OCI-LY3 (cell line): ENCODE measurements at regions not wholly inside any gene's neighbourhood (a gene's known extent, or its start where the extent isn't known, plus 50 kb on each side); places are given as distances from the start of the nearest gene placed in this dataset.

Experiments used
- H2AFZ ChIP-seq: fragments of 200-600, 300-600 bp; shearing (Covaris generic); 2 replicates; pipeline ENCODE4 v1.6.0; 2014; ENCODE audit warnings: antibody characterized with exemption, low read depth, low read length
- H3K27ac ChIP-seq: fragments of 200-600, 300-600 bp; sonication (generic); 2 replicates; pipeline ENCODE4 v1.5.1; 2014; ENCODE audit warnings: mild to moderate bottlenecking, low read length, moderate library complexity, mixed read lengths
- H3K27me3 ChIP-seq: fragments of 200-600, 300-600 bp; sonication (generic); 2 replicates; pipeline ENCODE4 v1.6.1; 2014; ENCODE audit warnings: low read depth, low read length, mixed read lengths
- H3K36me3 ChIP-seq: fragments of 200-600, 300-600 bp; sonication (generic); replicated peaks from 2 replicates; pipeline ENCODE3; 2014; ENCODE audit warnings: low read depth, low read length, mixed read lengths
- H3K4me1 ChIP-seq: fragments of 300-600, 200-600 bp; sonication (generic); 2 replicates; pipeline ENCODE4 v1.6.1; 2014; ENCODE audit warnings: low read length, mixed read lengths
- H3K4me2 ChIP-seq: fragments of 200-600, 300-600 bp; sonication (generic); 2 replicates; pipeline ENCODE4 v1.6.1; 2014; ENCODE audit warnings: low read length, mixed read lengths
- H3K4me3 ChIP-seq: fragments of 300-600, 200-600 bp; sonication (generic); 2 replicates; pipeline ENCODE4 v1.5.1; 2014; ENCODE audit warnings: antibody characterized with exemption, mild to moderate bottlenecking, low read length, moderate library complexity
- H3K79me2 ChIP-seq: fragments of 300-600, 200-600 bp; shearing (Covaris generic); 2 replicates; pipeline ENCODE4 v1.6.1; 2014; ENCODE audit warnings: mild to moderate bottlenecking, low read length, mixed read lengths
- H3K9ac ChIP-seq: fragments of 300-600, 200-600 bp; shearing (Covaris generic); 2 replicates; pipeline ENCODE4 v1.6.0; 2014; ENCODE audit warnings: mild to moderate bottlenecking, low read length, moderate library complexity
- H3K9me3 ChIP-seq: fragments of 200-600, 300-600 bp; shearing (Covaris generic); 2 replicates; pipeline ENCODE4 v1.6.1; 2014; ENCODE audit warnings: low read length, mixed read lengths; ENCODE audit not compliant: insufficient read depth
- H4K20me1 ChIP-seq: fragments of 200-600, 300-600 bp; sonication (generic); 2 replicates; pipeline ENCODE4 v1.6.1; 2016; ENCODE audit warnings: low read length, mixed read lengths; ENCODE audit not compliant: insufficient read depth
- EZH2phosphoT487 ChIP-seq: fragments of 200-600 bp; shearing (Covaris generic); IDR thresholded peaks from 2 replicates; pipeline ENCODE4 v1.6.1; 2018; ENCODE audit warnings: antibody characterized with exemption, mixed run types, low read depth
- TF ChIP-seq, protein P1 (sequence below): fragments of 200-600, 300-600 bp; sonication (generic); IDR thresholded peaks from 2 replicates; pipeline ENCODE4 v1.5.1; 2014; ENCODE audit warnings: antibody characterized with exemption, low read length, low read depth

DNA sequence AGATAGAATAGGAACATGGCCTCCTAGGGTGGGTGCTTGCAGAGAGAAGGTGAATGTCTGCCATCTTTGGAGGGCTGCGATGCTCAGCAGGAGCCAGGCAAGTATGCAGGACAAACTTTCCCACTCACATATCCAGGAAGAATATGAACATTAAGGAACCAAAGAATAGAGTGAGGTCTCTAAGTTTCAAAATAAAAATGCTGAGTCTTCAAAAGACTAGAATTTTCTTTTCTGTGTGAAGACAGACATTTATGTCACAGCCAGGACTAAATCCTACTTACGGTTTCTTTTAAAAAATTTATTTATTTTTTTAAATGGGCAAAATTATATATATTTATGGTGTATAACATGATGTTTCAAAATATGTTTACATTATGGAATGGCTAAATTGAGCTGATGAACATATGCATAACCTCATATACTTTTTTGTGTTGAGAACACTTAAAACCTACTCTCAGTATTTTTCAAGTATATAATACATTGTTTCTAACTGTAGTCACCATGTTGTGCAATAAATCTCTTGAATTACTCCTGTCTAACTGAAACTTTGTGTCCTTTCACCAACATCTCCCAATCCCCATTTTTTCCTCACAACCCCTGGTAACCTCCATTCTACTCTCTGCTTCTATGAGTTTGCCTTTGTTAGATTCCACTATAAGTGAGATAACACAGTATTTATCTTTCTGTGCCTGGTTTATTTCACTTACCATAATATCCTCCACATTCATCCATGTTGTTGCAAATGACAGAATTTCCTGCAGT lies 177.8 kb upstream of the HAND2 start:
- H3K4me3 ChIP-seq: no peak overlapping the region
- no peaks in the 10 kb centered on the region for H4K20me1 ChIP-seq
- no peaks in the 10 kb centered on the region for H3K79me2 ChIP-seq
- no peak overlapping the region for H2AFZ ChIP-seq
- no peak overlapping the region for H3K4me2 ChIP-seq
- no peak overlapping the region for H3K27ac ChIP-seq
- H3K4me1 ChIP-seq: no peaks in the 10 kb centered on the region
- no peak for TF ChIP-seq EZH2phosphoT487
- TF ChIP-seq, protein P1, sequence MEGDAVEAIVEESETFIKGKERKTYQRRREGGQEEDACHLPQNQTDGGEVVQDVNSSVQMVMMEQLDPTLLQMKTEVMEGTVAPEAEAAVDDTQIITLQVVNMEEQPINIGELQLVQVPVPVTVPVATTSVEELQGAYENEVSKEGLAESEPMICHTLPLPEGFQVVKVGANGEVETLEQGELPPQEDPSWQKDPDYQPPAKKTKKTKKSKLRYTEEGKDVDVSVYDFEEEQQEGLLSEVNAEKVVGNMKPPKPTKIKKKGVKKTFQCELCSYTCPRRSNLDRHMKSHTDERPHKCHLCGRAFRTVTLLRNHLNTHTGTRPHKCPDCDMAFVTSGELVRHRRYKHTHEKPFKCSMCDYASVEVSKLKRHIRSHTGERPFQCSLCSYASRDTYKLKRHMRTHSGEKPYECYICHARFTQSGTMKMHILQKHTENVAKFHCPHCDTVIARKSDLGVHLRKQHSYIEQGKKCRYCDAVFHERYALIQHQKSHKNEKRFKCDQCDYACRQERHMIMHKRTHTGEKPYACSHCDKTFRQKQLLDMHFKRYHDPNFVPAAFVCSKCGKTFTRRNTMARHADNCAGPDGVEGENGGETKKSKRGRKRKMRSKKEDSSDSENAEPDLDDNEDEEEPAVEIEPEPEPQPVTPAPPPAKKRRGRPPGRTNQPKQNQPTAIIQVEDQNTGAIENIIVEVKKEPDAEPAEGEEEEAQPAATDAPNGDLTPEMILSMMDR: no peak
- no peaks in the 10 kb centered on the region for H3K36me3 ChIP-seq
- H3K9me3 ChIP-seq: no peaks in the 10 kb centered on the region
- no peak overlapping the region for H3K9ac ChIP-seq
- H3K27me3 ChIP-seq: no peaks in the 10 kb centered on the region

DNA sequence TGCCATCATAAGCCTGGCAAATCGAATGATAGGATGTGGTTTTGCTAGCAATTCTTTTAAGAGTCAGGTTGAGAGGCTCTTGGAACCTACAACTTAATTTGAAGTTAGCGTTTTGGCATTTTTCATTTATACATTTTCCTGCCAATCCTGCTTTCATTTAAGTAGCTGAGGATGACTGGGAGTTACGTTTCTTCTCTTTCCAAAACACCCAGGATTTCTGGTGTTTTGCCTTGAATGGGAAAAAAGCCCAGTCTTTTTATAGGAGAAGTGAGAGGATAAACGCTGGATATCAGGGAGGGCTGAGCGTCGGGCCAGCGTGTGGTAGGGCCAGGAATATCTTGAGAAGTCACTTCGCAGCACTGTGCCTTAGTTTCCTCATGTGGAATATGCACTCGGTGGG lies 174.2 kb upstream of the HAND2 start:
- Histone ChIP-seq H3K4me1 (no peaks in the 10 kb centered on the region), H3K9me3 (no peaks in the 10 kb centered on the region), H3K27me3 (no peaks in the 10 kb centered on the region), H3K27ac (no peak overlapping the region), H3K4me3 (no peak overlapping the region), H3K4me2 (no peak overlapping the region), H3K36me3 (no peaks in the 10 kb centered on the region), H3K9ac (no peak overlapping the region), H3K79me2 (no peaks in the 10 kb centered on the region), H2AFZ (no peak overlapping the region), H4K20me1 (no peaks in the 10 kb centered on the region)
- TF ChIP-seq, protein P1: no peak
- no peak for TF ChIP-seq EZH2phosphoT487

- Histone ChIP-seq H3K9ac (no peak overlapping the region), H2AFZ (no peak overlapping the region), H4K20me1 (no peaks in the 10 kb centered on the region), H3K79me2 (no peaks in the 10 kb centered on the region), H3K4me1 (no peaks in the 10 kb centered on the region), H3K4me2 (no peak overlapping the region), H3K27ac (no peak overlapping the region), H3K4me3 (no peak overlapping the region), H3K27me3 (no peaks in the 10 kb centered on the region), H3K9me3 (no peaks in the 10 kb centered on the region), H3K36me3 (no peaks in the 10 kb centered on the region)
- TF ChIP-seq EZH2phosphoT487: no peak
- TF ChIP-seq, protein P1: no peak
Observed at GRCh38 chr4:173703021-173703420, 173.0 kb upstream of the HAND2 start.

DNA sequence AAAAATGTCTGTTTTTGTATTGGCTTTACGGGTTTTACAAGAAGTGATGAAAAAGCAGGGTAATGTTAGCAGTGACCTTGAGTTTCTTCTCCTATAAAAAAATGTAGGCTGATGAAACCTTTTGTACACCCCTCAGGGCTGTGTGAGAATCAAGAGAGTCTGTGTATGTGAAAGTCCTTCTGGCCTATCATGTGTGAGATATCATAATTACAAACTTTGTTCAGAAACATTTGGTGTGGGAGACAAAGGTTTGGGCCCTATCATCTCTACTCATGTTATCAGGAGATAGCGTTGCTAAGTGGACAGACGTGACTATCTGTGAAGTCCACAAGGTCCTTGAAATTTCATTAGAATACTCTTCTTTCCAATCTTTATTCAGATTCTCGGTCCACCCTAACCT lies 170.6 kb upstream of the HAND2 start:
- no peak overlapping the region for H3K9ac ChIP-seq
- no peak overlapping the region for H3K4me3 ChIP-seq
- H2AFZ ChIP-seq: no peak overlapping the region
- no peak for TF ChIP-seq EZH2phosphoT487
- TF ChIP-seq, protein P1: no peak
- H3K4me2 ChIP-seq: no peak overlapping the region
- no peaks in the 10 kb centered on the region for H3K4me1 ChIP-seq
- no peak overlapping the region for H3K27ac ChIP-seq
- H3K79me2 ChIP-seq: no peaks in the 10 kb centered on the region
- no peaks in the 10 kb centered on the region for H3K27me3 ChIP-seq
- no peaks in the 10 kb centered on the region for H3K9me3 ChIP-seq
- H3K36me3 ChIP-seq: no peaks in the 10 kb centered on the region
- no peaks in the 10 kb centered on the region for H4K20me1 ChIP-seq
